ENCODE measurements at regions not wholly inside any gene's neighbourhood (a gene's known extent, or its start where the extent isn't known, plus 50 kb on each side); places are given as distances from the start of the nearest gene placed in this dataset.

GRCh38 chr11:80773919-80774318 lies 1333.1 kb upstream of the TENM4 start (continued):
- TF ChIP-seq GTF2F1 (IDR thresholded peaks at IDR 0.05; ENCODE audit: borderline replicate concordance, low read depth, low read length): no peak
- TF ChIP-seq RNF2 (IDR thresholded peaks at IDR 0.05; ENCODE audit: borderline replicate concordance, low read depth, low read length, missing control alignments, poor library complexity, severe bottlenecking): no peak
- no peak for TF ChIP-seq BRCA1 (IDR thresholded peaks at IDR 0.05; ENCODE audit: low read depth, low read length)
- TF ChIP-seq JUN (IDR thresholded peaks at IDR 0.05; ENCODE audit: low read depth, low read length): no peak

Measured in H1 (cell line).